Ovary (tissue), 3 donors: ENCODE measurements at regions not wholly inside any gene's neighbourhood (a gene's known extent, or its start where the extent isn't known, plus 50 kb on each side); places are given as distances from the start of the nearest gene placed in this dataset.

Experiments used
- EP300 ChIP-seq: sonication (generic); formaldehyde crosslinking; IDR thresholded peaks from one replicate; pipeline ENCODE4 v1.6.1; 2017; ENCODE audit warnings: antibody characterized with exemption
- TF ChIP-seq, protein P1 (sequence below), 3 donors: fragments of 450-650 bp in 2 of 3; fragments of 200-600 bp in 1 of 3; IDR thresholded peaks; one replicate each; pipeline versions ENCODE4 v1.5.1 to v1.8.0; 2016 to 2022; ENCODE audit warnings: antibody characterized with exemption in 3 of 3, mild to moderate bottlenecking in 1 of 3
- donor health status: DM: no; HTN: no; CAD: no.

DNA sequence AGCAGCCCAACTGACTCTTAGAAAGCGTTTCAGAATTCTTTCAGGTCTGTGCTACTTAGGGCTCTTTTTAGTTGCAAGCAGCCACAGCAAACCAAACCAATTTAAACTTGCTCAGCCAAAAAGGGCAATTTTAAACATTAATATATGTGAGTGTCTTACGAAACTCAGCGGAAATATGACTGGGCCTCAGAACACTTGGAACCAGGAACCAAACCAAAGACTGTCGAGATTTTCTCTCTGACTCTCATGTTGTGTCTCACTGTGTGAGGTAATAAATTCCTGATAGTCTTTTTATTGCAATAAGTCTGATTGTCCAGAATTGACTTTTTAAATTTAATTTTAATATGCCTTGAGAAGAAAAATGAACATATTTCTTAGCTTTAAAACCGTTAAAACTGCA lies 122.3 kb downstream of the SYF2 start:
- TF ChIP-seq, protein P1, sequence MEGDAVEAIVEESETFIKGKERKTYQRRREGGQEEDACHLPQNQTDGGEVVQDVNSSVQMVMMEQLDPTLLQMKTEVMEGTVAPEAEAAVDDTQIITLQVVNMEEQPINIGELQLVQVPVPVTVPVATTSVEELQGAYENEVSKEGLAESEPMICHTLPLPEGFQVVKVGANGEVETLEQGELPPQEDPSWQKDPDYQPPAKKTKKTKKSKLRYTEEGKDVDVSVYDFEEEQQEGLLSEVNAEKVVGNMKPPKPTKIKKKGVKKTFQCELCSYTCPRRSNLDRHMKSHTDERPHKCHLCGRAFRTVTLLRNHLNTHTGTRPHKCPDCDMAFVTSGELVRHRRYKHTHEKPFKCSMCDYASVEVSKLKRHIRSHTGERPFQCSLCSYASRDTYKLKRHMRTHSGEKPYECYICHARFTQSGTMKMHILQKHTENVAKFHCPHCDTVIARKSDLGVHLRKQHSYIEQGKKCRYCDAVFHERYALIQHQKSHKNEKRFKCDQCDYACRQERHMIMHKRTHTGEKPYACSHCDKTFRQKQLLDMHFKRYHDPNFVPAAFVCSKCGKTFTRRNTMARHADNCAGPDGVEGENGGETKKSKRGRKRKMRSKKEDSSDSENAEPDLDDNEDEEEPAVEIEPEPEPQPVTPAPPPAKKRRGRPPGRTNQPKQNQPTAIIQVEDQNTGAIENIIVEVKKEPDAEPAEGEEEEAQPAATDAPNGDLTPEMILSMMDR (IDR thresholded peaks at IDR 0.05): no peak
- no peak for TF ChIP-seq EP300
